AG04450 (cell line): ENCODE measurements at regions not wholly inside any gene's neighbourhood (a gene's known extent, or its start where the extent isn't known, plus 50 kb on each side); places are given as distances from the start of the nearest gene placed in this dataset.

Experiments used
- CTCF ChIA-PET: fragments of 300-600, 350-600 bp; formaldehyde crosslinking; extraction: SDS; loops from one replicate; lab custom pipeline; 2022; ENCODE audit warnings: antibody characterized with exemption, inconsistent platforms; lab: Charles Lee
- POLR2A ChIA-PET: fragments of 350-600 bp; formaldehyde crosslinking; extraction: SDS; loops from one replicate; lab custom pipeline; 2021; ENCODE audit warnings: antibody characterized with exemption, inconsistent platforms; lab: Yijun Ruan, JAX
- DNase-seq: peaks from one replicate; pipeline ENCODE4 v3.0.0-alpha.2; 2011; ENCODE audit warnings: low read depth, low spot score
- H3K27ac ChIP-seq: one replicate; pipeline ENCODE4 v1.5.1; 2012; ENCODE audit warnings: low read depth, low read length, control low read depth
- H3K27me3 ChIP-seq: one replicate; pipeline ENCODE4 v1.6.0; 2012; ENCODE audit warnings: low read length; ENCODE audit not compliant: control insufficient read depth, insufficient read depth
- H3K4me3 ChIP-seq: 2 replicates; pipeline ENCODE4 v1.5.1; 2011; ENCODE audit warnings: mild to moderate bottlenecking, low read depth, low read length, control low read depth
- H3K9me3 ChIP-seq: 2 replicates; pipeline ENCODE4 v1.5.1; 2012; ENCODE audit warnings: low read length; ENCODE audit not compliant: control insufficient read depth, insufficient read depth
- CTCF ChIP-seq: IDR thresholded peaks from 2 replicates; pipeline ENCODE4 v1.5.1; 2011; ENCODE audit warnings: low read depth, low read length, control low read depth, inconsistent platforms

GRCh38 chr16:9195287-9195686, 103.8 kb downstream of the HAPSTR1 start:
- POLR2A ChIA-PET: no interaction called here
- Histone ChIP-seq H3K27me3 (no peaks in the 10 kb centered on the region), H3K27ac (no peak overlapping the region), H3K4me3 (no peak overlapping the region), H3K9me3 (no peaks in the 10 kb centered on the region)
- no peak for DNase-seq
- CTCF ChIA-PET: interaction anchor here (0.9 kb wide), 1 partner anchor 56 kb away, joined by 3 read pairs; no protein-coding TSS in a partner anchor
- TF ChIP-seq CTCF: no peak

GRCh38 chr16:9197957-9198661, 106.7 kb downstream of the HAPSTR1 start:
- CTCF ChIA-PET: no interaction called here
- no peaks in the 10 kb centered on the region for H3K27me3 ChIP-seq
- DNase-seq: no peak
- POLR2A ChIA-PET: no interaction called here
- H3K4me3 ChIP-seq: no peak overlapping the region
- no peak for TF ChIP-seq CTCF
- no peak overlapping the region for H3K27ac ChIP-seq
- H3K9me3 ChIP-seq: no peaks in the 10 kb centered on the region

- TF ChIP-seq CTCF: no peak
- no peak for DNase-seq
- no peaks in the 10 kb centered on the region for H3K27me3 ChIP-seq
- H3K4me3 ChIP-seq: no peak overlapping the region
- ChIA-PET CTCF (no interaction called here), POLR2A (interaction anchor here (0.6 kb wide), 1 partner anchor 21 kb away, joined by 3 read pairs; no protein-coding TSS in a partner anchor)
- no peaks in the 10 kb centered on the region; the same call in 1 of the 2 replicates for H3K9me3 ChIP-seq
- no peak overlapping the region for H3K27ac ChIP-seq
Observed at GRCh38 chr16:9199311-9199710, 107.9 kb downstream of the HAPSTR1 start.

- Histone ChIP-seq H3K27me3 (no peaks in the 10 kb centered on the region), H3K4me3 (no peak overlapping the region), H3K9me3 (no peaks in the 10 kb centered on the region; the same call in 1 of the 2 replicates), H3K27ac (no peak overlapping the region)
- ChIA-PET POLR2A (no interaction called here), CTCF (no interaction called here)
- no peak for DNase-seq
- no peak for TF ChIP-seq CTCF
Observed at GRCh38 chr16:9199751-9200150, 108.3 kb downstream of the HAPSTR1 start.

- Histone ChIP-seq H3K27me3 (no peaks in the 10 kb centered on the region), H3K4me3 (no peak overlapping the region), H3K27ac (no peak overlapping the region), H3K9me3 (no peaks in the 10 kb centered on the region; the same call in 1 of the 2 replicates)
- TF ChIP-seq CTCF: no peak
- ChIA-PET POLR2A (no interaction called here), CTCF (no interaction called here)
- no peak for DNase-seq
Observed at GRCh38 chr16:9203956-9204355, 112.5 kb downstream of the HAPSTR1 start.
